Loucy (cell line): ENCODE measurements at regions not wholly inside any gene's neighbourhood (a gene's known extent, or its start where the extent isn't known, plus 50 kb on each side); places are given as distances from the start of the nearest gene placed in this dataset.

Experiments
- EZH2phosphoT487 ChIP-seq: fragments of 200-600 bp; IDR thresholded peaks from 2 replicates; pipeline ENCODE4 v1.6.1; 2018; ENCODE audit warnings: antibody characterized with exemption, mild to moderate bottlenecking, moderate library complexity, borderline replicate concordance
- TF ChIP-seq, protein P1 (sequence below): fragments of 200-600 bp; sonication (generic); conservative IDR thresholded peaks from 2 replicates; pipeline ENCODE4 v1.5.1; 2014; ENCODE audit warnings: mild to moderate bottlenecking, antibody characterized with exemption, low read length

DNA sequence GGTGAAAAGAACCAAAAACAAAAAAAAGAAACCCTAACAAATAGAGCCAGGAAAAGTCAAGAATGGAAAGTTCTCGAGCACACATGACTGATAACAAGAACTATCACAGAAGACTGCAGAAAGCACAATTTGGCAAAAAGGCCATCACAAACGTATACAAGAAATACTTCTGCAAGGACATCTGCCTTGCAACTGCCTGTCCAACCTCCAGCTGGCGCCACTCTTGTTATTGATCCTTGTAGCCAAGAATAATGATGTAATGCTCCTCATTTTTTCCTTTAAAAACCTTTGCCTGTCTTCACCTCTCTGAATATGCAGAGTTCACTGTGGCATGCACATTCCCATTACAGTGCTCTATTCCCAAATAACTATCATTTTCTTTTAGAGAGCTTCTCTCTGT, 87.9 kb upstream of the BMP5 start:
- TF ChIP-seq, protein P1, sequence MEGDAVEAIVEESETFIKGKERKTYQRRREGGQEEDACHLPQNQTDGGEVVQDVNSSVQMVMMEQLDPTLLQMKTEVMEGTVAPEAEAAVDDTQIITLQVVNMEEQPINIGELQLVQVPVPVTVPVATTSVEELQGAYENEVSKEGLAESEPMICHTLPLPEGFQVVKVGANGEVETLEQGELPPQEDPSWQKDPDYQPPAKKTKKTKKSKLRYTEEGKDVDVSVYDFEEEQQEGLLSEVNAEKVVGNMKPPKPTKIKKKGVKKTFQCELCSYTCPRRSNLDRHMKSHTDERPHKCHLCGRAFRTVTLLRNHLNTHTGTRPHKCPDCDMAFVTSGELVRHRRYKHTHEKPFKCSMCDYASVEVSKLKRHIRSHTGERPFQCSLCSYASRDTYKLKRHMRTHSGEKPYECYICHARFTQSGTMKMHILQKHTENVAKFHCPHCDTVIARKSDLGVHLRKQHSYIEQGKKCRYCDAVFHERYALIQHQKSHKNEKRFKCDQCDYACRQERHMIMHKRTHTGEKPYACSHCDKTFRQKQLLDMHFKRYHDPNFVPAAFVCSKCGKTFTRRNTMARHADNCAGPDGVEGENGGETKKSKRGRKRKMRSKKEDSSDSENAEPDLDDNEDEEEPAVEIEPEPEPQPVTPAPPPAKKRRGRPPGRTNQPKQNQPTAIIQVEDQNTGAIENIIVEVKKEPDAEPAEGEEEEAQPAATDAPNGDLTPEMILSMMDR = peak; percentile 71
- TF ChIP-seq EZH2phosphoT487 = no peak
